Uterus (tissue), 2 donors: ENCODE measurements at regions not wholly inside any gene's neighbourhood (a gene's known extent, or its start where the extent isn't known, plus 50 kb on each side); places are given as distances from the start of the nearest gene placed in this dataset.

Source experiments
- POLR2A ChIP-seq, 2 donors: fragments of 450-650 bp; IDR thresholded peaks; one replicate each; pipeline ENCODE4 v1.6.1; 2016; ENCODE audit warnings: antibody characterized with exemption in 2 of 2, mild to moderate bottlenecking in 1 of 2, moderate library complexity in 1 of 2
- TF ChIP-seq, protein P1 (sequence below), 4 experiments: fragments of 200-600 bp in 2 of 4; fragments of 450-650 bp in 2 of 4; sonication (generic) in 2 of 4; IDR thresholded peaks; one replicate each; pipeline ENCODE4 v1.5.1; 2016 to 2019; ENCODE audit warnings: antibody characterized with exemption in 4 of 4, mild to moderate bottlenecking in 2 of 4, moderate library complexity in 1 of 4

DNA sequence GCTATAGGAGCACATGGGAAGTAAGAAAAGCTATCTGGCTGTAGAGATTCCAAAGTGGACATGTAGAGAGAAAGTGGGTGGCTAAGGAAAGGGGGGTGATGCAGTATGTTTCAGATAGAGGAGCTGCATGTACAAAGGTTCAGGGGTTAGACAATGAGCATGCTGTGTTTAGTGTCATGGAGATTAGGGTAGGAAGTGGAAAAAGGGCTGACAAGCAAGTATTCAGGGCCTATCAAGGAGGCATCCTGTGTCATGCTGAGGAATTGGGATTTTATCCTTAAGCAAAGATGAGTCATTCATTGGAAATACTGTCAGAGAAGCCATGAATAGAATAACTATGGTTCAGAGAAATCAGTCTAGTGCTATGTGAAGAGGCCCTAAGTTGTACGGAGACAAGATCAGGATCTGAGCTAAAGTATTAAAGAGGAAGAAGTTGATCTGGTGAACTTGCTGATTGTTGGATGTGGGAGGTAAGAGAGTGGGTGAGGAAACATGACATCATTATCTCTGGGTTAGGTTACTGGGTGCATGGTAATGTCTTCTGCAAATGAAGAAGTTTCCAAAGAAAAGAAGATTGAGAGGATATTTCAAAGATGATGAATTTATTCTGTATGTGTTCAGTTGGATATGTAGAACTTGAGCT is 176.7 kb upstream of the GOLIM4 start:
- TF ChIP-seq, protein P1, sequence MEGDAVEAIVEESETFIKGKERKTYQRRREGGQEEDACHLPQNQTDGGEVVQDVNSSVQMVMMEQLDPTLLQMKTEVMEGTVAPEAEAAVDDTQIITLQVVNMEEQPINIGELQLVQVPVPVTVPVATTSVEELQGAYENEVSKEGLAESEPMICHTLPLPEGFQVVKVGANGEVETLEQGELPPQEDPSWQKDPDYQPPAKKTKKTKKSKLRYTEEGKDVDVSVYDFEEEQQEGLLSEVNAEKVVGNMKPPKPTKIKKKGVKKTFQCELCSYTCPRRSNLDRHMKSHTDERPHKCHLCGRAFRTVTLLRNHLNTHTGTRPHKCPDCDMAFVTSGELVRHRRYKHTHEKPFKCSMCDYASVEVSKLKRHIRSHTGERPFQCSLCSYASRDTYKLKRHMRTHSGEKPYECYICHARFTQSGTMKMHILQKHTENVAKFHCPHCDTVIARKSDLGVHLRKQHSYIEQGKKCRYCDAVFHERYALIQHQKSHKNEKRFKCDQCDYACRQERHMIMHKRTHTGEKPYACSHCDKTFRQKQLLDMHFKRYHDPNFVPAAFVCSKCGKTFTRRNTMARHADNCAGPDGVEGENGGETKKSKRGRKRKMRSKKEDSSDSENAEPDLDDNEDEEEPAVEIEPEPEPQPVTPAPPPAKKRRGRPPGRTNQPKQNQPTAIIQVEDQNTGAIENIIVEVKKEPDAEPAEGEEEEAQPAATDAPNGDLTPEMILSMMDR (IDR thresholded peaks at IDR 0.05) = no peak
- TF ChIP-seq POLR2A (IDR thresholded peaks at IDR 0.05) = no peak
